ENCODE measurements at regions not wholly inside any gene's neighbourhood (a gene's known extent, or its start where the extent isn't known, plus 50 kb on each side); places are given as distances from the start of the nearest gene placed in this dataset.

- Histone ChIP-seq H3K79me2 (ENCODE audit: insufficient read depth, low read length) (no peaks in the 10 kb centered on the region), H3K36me3 (ENCODE audit: insufficient read depth, low read length) (no peaks in the 10 kb centered on the region), H3K9me3 (ENCODE audit: insufficient read depth, low read depth, low read length) (no peaks in the 10 kb centered on the region), H3K4me2 (ENCODE audit: low read length) (no peak overlapping the region), H3K27ac (ENCODE audit: low read depth, low read length) (no peak overlapping the region), H3K4me3 (ENCODE audit: insufficient read depth, low read depth, low read length) (no peak overlapping the region), H3K27me3 (ENCODE audit: insufficient read depth, low read length) (no peaks in the 10 kb centered on the region), H3K9ac (ENCODE audit: low read length) (no peak overlapping the region), H2AFZ (ENCODE audit: low read depth, low read length) (no peak overlapping the region), H3K4me1 (ENCODE audit: insufficient read depth, low read length) (no peaks in the 10 kb centered on the region), H4K20me1 (ENCODE audit: insufficient read depth, low read length) (no peaks in the 10 kb centered on the region)
- peaks cover 7% of the 10 kb centered on the region for H3K9me3 Mint-ChIP-seq (ENCODE audit: unreplicated experiment)
- peaks cover 1% of the 10 kb centered on the region for H3K36me3 Mint-ChIP-seq (ENCODE audit: low read depth, unreplicated experiment)
- H3K27ac Mint-ChIP-seq (ENCODE audit: unreplicated experiment) = no peak overlapping the region
- TF ChIP-seq, protein P1, sequence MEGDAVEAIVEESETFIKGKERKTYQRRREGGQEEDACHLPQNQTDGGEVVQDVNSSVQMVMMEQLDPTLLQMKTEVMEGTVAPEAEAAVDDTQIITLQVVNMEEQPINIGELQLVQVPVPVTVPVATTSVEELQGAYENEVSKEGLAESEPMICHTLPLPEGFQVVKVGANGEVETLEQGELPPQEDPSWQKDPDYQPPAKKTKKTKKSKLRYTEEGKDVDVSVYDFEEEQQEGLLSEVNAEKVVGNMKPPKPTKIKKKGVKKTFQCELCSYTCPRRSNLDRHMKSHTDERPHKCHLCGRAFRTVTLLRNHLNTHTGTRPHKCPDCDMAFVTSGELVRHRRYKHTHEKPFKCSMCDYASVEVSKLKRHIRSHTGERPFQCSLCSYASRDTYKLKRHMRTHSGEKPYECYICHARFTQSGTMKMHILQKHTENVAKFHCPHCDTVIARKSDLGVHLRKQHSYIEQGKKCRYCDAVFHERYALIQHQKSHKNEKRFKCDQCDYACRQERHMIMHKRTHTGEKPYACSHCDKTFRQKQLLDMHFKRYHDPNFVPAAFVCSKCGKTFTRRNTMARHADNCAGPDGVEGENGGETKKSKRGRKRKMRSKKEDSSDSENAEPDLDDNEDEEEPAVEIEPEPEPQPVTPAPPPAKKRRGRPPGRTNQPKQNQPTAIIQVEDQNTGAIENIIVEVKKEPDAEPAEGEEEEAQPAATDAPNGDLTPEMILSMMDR (IDR thresholded peaks at IDR 0.05; ENCODE audit: insufficient read depth, low read depth, low read length) = no peak
- TF ChIP-seq EZH2 (IDR thresholded peaks at IDR 0.05; ENCODE audit: insufficient read depth, low read length) = no peak
- DNase-seq (ENCODE audit: low read depth) (peak; percentile 36), FAIRE-seq (no peak)
- peaks cover 1% of the 10 kb centered on the region for H3K27me3 Mint-ChIP-seq (ENCODE audit: low read depth, unreplicated experiment)
- no peak overlapping the region for H3K4me3 Mint-ChIP-seq (ENCODE audit: unreplicated experiment)
- no peaks in the 10 kb centered on the region for H3K4me1 Mint-ChIP-seq (ENCODE audit: low read depth, unreplicated experiment)
These were observed 56.5 kb upstream of the ORC5 start for GRCh38 chr7:104264285-104264684.

DNA sequence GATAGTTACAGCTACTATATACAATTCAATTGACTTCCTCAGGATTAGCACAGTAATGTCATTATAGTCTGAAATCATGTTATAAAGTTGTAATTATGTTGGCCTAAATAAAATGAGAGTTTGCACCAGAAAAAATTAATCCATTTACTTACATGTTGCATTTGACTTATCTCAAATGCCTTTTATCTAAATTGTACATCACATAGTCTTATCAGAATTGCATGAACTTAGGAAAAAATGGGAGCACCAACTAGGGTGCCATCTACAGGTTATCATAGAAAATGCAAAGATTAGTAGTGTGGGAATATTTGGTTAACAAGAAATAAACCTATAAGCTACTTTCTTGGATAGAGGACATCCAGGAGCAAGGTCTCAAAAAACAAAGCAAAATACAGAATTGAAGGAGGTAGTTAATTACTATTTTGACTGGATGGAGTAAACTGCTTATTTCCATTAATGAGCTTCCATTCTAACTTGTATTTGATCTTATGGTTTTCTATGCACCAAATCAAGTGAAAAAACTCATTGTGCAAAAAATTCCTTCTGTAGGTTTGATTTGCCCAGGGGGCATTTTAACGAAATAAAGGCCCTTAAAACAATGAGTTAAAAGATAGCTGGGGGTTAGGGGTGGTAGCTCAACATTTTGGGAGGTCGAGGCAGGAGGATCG lies 60.0 kb upstream of the ORC5 start:
- Mint-ChIP-seq H3K9me3 (ENCODE audit: unreplicated experiment) (peaks cover 7% of the 10 kb centered on the region), H3K27me3 (ENCODE audit: low read depth, unreplicated experiment) (peaks cover 6% of the 10 kb centered on the region), H3K4me1 (ENCODE audit: low read depth, unreplicated experiment) (no peaks in the 10 kb centered on the region), H3K27ac (ENCODE audit: unreplicated experiment) (no peak overlapping the region), H3K36me3 (ENCODE audit: low read depth, unreplicated experiment) (peaks cover 1% of the 10 kb centered on the region), H3K4me3 (ENCODE audit: unreplicated experiment) (no peak overlapping the region)
- Histone ChIP-seq H3K4me3 (ENCODE audit: insufficient read depth, low read depth, low read length) (no peak overlapping the region), H2AFZ (ENCODE audit: low read depth, low read length) (no peak overlapping the region), H3K9ac (ENCODE audit: low read length) (no peak overlapping the region), H3K79me2 (ENCODE audit: insufficient read depth, low read length) (no peaks in the 10 kb centered on the region), H3K27me3 (ENCODE audit: insufficient read depth, low read length) (no peaks in the 10 kb centered on the region), H4K20me1 (ENCODE audit: insufficient read depth, low read length) (no peaks in the 10 kb centered on the region), H3K9me3 (ENCODE audit: insufficient read depth, low read depth, low read length) (no peaks in the 10 kb centered on the region), H3K4me2 (ENCODE audit: low read length) (no peak overlapping the region), H3K36me3 (ENCODE audit: insufficient read depth, low read length) (no peaks in the 10 kb centered on the region), H3K27ac (ENCODE audit: low read depth, low read length) (no peak overlapping the region), H3K4me1 (ENCODE audit: insufficient read depth, low read length) (no peaks in the 10 kb centered on the region)
- no peak for TF ChIP-seq EZH2 (IDR thresholded peaks at IDR 0.05; ENCODE audit: insufficient read depth, low read length)
- TF ChIP-seq, protein P1 (IDR thresholded peaks at IDR 0.05; ENCODE audit: insufficient read depth, low read depth, low read length) = peak; percentile 45
- no peak for DNase-seq (ENCODE audit: low read depth)
- FAIRE-seq = no peak

- H3K9me3 ChIP-seq (ENCODE audit: insufficient read depth, low read depth, low read length) = peaks cover 4% of the 10 kb centered on the region
- FAIRE-seq (no peak), DNase-seq (ENCODE audit: low read depth) (no peak)
- no peaks in the 10 kb centered on the region for H3K36me3 ChIP-seq (ENCODE audit: insufficient read depth, low read length)
- H2AFZ ChIP-seq (ENCODE audit: low read depth, low read length) = no peak overlapping the region
- peaks cover 6% of the 10 kb centered on the region for H3K9me3 Mint-ChIP-seq (ENCODE audit: unreplicated experiment)
- no peaks in the 10 kb centered on the region for H3K4me1 Mint-ChIP-seq (ENCODE audit: low read depth, unreplicated experiment)
- H3K4me1 ChIP-seq (ENCODE audit: insufficient read depth, low read length) = no peaks in the 10 kb centered on the region
- H3K4me3 ChIP-seq (ENCODE audit: insufficient read depth, low read depth, low read length) = no peak overlapping the region
- H3K27me3 ChIP-seq (ENCODE audit: insufficient read depth, low read length) = no peaks in the 10 kb centered on the region
- TF ChIP-seq EZH2 (IDR thresholded peaks at IDR 0.05; ENCODE audit: insufficient read depth, low read length) = no peak
- TF ChIP-seq, protein P1 (IDR thresholded peaks at IDR 0.05; ENCODE audit: insufficient read depth, low read depth, low read length) = no peak
- peaks cover 6% of the 10 kb centered on the region for H3K27me3 Mint-ChIP-seq (ENCODE audit: low read depth, unreplicated experiment)
- no peaks in the 10 kb centered on the region for H3K79me2 ChIP-seq (ENCODE audit: insufficient read depth, low read length)
- no peak overlapping the region for H3K9ac ChIP-seq (ENCODE audit: low read length)
- H3K27ac Mint-ChIP-seq (ENCODE audit: unreplicated experiment) = no peak overlapping the region
- no peak overlapping the region for H3K4me3 Mint-ChIP-seq (ENCODE audit: unreplicated experiment)
- no peak overlapping the region for H3K27ac ChIP-seq (ENCODE audit: low read depth, low read length)
- no peaks in the 10 kb centered on the region for H4K20me1 ChIP-seq (ENCODE audit: insufficient read depth, low read length)
- no peak overlapping the region for H3K4me2 ChIP-seq (ENCODE audit: low read length)
- H3K36me3 Mint-ChIP-seq (ENCODE audit: low read depth, unreplicated experiment) = no peaks in the 10 kb centered on the region
These were observed 56.5 kb upstream of the LHFPL3 start for GRCh38 chr7:104271948-104272347.
